Heart right ventricle (tissue), 16 donors: ENCODE measurements at regions not wholly inside any gene's neighbourhood (a gene's known extent, or its start where the extent isn't known, plus 50 kb on each side); places are given as distances from the start of the nearest gene placed in this dataset.

Source experiments
- ATAC-seq, 8 donors: fragments of 200-7000 bp; cut with Tn5 transposase; one replicate each; pipeline ENCODE4 v1.9.1; 2020; ENCODE audit warnings: mild to moderate bottlenecking in 8 of 8, moderate library complexity in 8 of 8, moderate number of reproducible peaks in 1 of 8
- DNase-seq, 2 donors: peaks; one replicate each; pipeline ENCODE4 v3.0.0-alpha.2; 2020
- H3K27ac ChIP-seq, 10 donors: fragments of 200-600 bp; sonication (generic) in 2 of 10; one replicate each; pipeline versions ENCODE4 v1.5.0 to v1.8.0; 2020 to 2022; ENCODE audit warnings: mild to moderate bottlenecking in 3 of 10
- H3K27me3 ChIP-seq, 7 donors: fragments of 200-600 bp; one replicate each; pipeline ENCODE4 v1.8.0; 2021 to 2022; ENCODE audit warnings: mild to moderate bottlenecking in 2 of 7
- H3K36me3 ChIP-seq, 9 donors: fragments of 200-600 bp; sonication (generic) in 1 of 9; one replicate each; pipeline versions ENCODE4 v1.5.0 to v1.8.0; 2020 to 2022; ENCODE audit warnings: mild to moderate bottlenecking in 2 of 9
- H3K4me1 ChIP-seq, 9 donors: fragments of 200-600 bp; sonication (generic) in 1 of 9; one replicate each; pipeline versions ENCODE4 v1.5.0 to v1.8.0; 2020 to 2022; ENCODE audit warnings: mild to moderate bottlenecking in 4 of 9
- H3K4me3 ChIP-seq, 10 donors: fragments of 200-600 bp; sonication (generic) in 2 of 10; one replicate each; pipeline versions ENCODE4 v1.5.0 to v1.8.0; 2020 to 2022; ENCODE audit warnings: mild to moderate bottlenecking in 7 of 10, moderate library complexity in 2 of 10
- H3K9me3 ChIP-seq, 11 donors: fragments of 200-600 bp in 10 of 11; sonication (generic) in 2 of 11; one replicate each; pipeline versions ENCODE4 v1.5.0 to v1.8.0; 2013 to 2022; ENCODE audit warnings: mild to moderate bottlenecking in 2 of 11, control low read depth in 1 of 11, moderate library complexity in 1 of 11
- WGBS, 2 donors: extraction: QIAGEN DNeasy Blood & Tissue Kit; methylation state at CpG; one replicate each; pipeline ENCODE4 v1.1.7; 2013; ENCODE audit warnings: inconsistent platforms in 1 of 2; 5-methylcytosine and 5-hydroxymethylcytosine counted together
- intact Hi-C, 10 donors: fragments of 100-400 bp; cut with DNase I; formaldehyde crosslinking; loops; one replicate each; pipeline versions ENCODE4 v1.11.1 to v1.14.2; 2022
- TF ChIP-seq, protein P1 (sequence below), 9 donors: fragments of 200-600 bp; sonication (generic) in 2 of 9; IDR thresholded peaks; one replicate each; pipeline versions ENCODE4 v1.5.0 to v1.8.0; 2021 to 2022; ENCODE audit warnings: antibody characterized with exemption in 9 of 9, mild to moderate bottlenecking in 5 of 9, moderate library complexity in 1 of 9
- donor health status: Arrhythmogenic right ventricular cardiomyopathy.
- donor health status: ischemic (EF 13 %, LVEDD 7.1; RV severe dilation, severe dysfunction).
- donor health status: healthy with polysubstance abuse.
- donor health status: DM: no; HTN: yes; CAD: no.
- donor health status: DM: no; HTN: no; CAD: no.
- donor health status: ischemic (EF 25% LVEDD 6.9; RV normal size, moderate dysfunction).
- donor health status: ischemic (EF 25% LVEDD 5.7; RV mildly dilated, moderate dysfunction).
- donor health status: healthy.
- donor health status: DM: yes; HTN: yes; CAD: no.
- donor health status: Ischemic cardiomyopathy.
- donor health status: ischemic (EF 35%, LVEDD 5.7; RV mildly dilated, moderate dysfunction).
- donor health status: nonischemic (EF 11% LVEDD 7.7; RV severe dilation, severe dysfunction).
- donor health status: DM: yes; HTN: yes; CAD: no.
- donor health status: PGD.
- donor health status: ischemic (EF 29% LVEDD 5.4; RV normal size, mild dysfunction).
- donor health status: nonischemic (EF 23%, LVEDD 6.1; RV moderate dilation, normal function).

DNA sequence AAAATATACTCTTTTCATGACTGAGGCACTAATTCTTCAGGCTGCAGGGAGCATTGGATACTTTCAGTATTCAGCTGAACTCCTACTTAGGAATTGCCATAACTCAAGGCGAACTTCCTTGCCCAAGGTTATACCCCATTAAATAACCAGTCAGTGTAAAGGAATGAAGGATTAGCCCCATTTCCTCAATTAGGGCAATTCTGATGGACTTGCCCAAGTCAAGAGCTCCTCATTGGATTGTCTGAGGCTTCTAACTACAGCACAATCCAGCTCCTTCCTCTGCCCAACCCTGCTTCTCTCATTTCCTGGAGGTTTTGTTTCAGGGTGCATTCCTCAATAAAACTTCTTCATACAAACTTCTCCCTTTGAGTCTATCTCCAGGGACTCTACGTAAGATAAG lies 329.2 kb downstream of the LIG4 start:
- TF ChIP-seq, protein P1, sequence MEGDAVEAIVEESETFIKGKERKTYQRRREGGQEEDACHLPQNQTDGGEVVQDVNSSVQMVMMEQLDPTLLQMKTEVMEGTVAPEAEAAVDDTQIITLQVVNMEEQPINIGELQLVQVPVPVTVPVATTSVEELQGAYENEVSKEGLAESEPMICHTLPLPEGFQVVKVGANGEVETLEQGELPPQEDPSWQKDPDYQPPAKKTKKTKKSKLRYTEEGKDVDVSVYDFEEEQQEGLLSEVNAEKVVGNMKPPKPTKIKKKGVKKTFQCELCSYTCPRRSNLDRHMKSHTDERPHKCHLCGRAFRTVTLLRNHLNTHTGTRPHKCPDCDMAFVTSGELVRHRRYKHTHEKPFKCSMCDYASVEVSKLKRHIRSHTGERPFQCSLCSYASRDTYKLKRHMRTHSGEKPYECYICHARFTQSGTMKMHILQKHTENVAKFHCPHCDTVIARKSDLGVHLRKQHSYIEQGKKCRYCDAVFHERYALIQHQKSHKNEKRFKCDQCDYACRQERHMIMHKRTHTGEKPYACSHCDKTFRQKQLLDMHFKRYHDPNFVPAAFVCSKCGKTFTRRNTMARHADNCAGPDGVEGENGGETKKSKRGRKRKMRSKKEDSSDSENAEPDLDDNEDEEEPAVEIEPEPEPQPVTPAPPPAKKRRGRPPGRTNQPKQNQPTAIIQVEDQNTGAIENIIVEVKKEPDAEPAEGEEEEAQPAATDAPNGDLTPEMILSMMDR (IDR thresholded peaks at IDR 0.05) = no peak

DNA sequence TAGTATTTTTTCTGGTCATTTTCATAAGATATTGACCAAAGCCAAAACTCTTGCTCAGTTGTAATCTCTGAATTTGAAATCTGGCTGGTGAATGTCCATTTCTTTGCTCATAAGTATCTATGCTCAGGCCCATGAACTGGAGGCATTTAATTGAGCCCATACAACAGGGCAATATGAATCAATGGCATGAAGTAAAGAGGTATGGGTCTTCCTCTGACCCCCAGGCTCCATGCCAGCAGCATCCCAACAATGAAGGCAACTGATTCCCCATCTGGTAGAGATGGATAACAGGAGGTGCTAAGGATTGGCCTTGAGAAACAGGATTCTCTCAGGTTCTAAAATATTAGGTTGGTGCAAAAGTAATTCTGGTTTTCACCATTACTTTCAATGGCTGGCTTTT lies 330.8 kb downstream of the LIG4 start:
- Histone ChIP-seq H3K4me1 (no peaks in the 10 kb centered on the region), H3K27me3 (no peaks in the 10 kb centered on the region), H3K27ac (no peak overlapping the region), H3K9me3 (peaks cover 0 to 27% (median 3%) of the 10 kb centered on the region in 11 donors), H3K4me3 (no peak overlapping the region), H3K36me3 (no peaks in the 10 kb centered on the region)
- ATAC-seq (no peak), DNase-seq (no peak)
- intact Hi-C loops = no loop called here
- TF ChIP-seq, protein P1 (IDR thresholded peaks at IDR 0.05) = no peak

More for the DNA sequence above, 329.2 kb downstream of the LIG4 start:
- no peaks in the 10 kb centered on the region for H3K4me1 ChIP-seq
- WGBS, 2 donors = 43 to 71% methylated on average over 2 of the region's 2 CpGs
- H3K27me3 ChIP-seq = no peaks in the 10 kb centered on the region
- H3K9me3 ChIP-seq = peaks cover 0 to 22% (median 0%) of the 10 kb centered on the region in 11 donors
- intact Hi-C loops = no loop called here
- H3K36me3 ChIP-seq = no peaks in the 10 kb centered on the region
- H3K4me3 ChIP-seq = no peak overlapping the region
- ATAC-seq (no peak), DNase-seq (no peak)
- no peak overlapping the region for H3K27ac ChIP-seq

DNA sequence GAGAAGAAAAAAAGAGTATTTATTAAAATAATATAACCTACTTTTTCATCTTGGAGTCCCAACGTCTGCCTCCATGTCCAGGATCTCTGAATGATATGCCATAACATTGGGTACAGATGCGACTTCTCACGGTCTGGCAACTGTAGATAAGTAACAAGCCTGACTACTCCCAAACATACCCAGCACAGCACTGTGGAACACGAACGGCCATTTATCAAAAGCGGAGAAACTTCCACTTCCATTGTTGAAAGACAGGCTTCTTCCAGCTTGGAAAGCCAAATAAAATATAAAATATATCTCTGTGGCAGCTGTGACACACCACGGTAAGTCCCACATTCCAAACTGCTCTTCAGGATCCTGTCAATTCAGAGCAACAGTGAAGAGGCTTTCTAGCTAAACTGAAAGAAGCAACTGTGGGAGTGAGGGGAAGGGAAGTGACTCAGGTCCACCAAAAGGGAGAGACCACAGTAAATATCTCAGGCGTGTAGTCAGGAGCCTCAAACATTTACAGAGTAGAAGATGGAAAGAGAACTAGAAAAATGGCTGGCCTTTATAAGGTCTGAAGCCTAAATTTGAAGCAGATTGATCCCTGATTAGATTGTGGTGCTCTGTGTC lies 331.7 kb downstream of the LIG4 start:
- WGBS, 2 donors = 54 to 58% methylated on average over 8 of the region's 8 CpGs
- Histone ChIP-seq H3K4me3 (no peak overlapping the region), H3K27me3 (no peaks in the 10 kb centered on the region), H3K36me3 (no peaks in the 10 kb centered on the region), H3K4me1 (no peaks in the 10 kb centered on the region), H3K27ac (no peak overlapping the region), H3K9me3 (peaks cover 0 to 21% (median 3%) of the 10 kb centered on the region in 11 donors)
- DNase-seq (no peak), ATAC-seq (no peak)
- TF ChIP-seq, protein P1 (IDR thresholded peaks at IDR 0.05) = no peak
- intact Hi-C loops = no loop called here

DNA sequence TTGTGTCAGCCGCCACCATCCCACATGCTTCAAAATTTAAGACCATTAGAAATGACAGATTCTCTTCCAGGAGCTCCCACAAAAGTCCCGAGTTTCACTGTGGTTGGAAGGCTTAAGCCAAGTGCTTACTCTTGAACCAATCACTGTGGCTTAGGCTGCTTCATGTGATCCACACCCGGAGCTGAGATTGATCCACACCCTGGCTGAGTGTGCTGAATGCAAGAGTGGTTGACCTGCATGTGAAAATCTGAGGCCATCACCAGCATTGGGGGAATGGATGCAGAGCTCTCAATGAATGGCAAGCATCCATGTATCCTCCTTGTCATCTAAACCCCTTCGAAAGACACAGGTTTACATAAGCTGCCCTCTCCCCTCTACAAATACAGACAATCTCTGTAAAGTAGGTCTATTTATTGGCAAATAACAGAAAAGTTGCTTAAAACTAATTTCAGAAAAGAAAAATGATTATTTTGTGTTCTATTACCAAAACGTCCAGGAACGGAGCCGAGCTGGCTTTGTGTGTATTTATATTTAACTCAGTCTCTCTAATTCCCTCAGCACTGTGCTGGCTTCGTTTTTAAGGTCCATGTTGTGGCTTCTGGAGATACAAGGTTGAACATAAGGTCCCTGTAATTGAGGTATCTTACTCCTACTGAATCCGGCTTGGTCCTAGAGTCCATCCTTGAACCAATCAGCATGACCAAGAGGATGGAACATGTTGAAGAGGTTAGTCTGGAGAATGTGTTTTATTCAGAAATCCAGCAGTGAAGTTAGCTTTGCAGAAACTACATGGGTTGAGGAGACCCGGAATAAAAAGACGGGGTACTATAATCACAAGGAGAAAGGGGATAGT lies 332.4 kb downstream of the LIG4 start:
- intact Hi-C loops = no loop called here
- TF ChIP-seq, protein P1 (IDR thresholded peaks at IDR 0.05) = no peak
- Histone ChIP-seq H3K4me1 (no peaks in the 10 kb centered on the region), H3K4me3 (no peak overlapping the region), H3K27ac (no peak overlapping the region), H3K36me3 (no peaks in the 10 kb centered on the region), H3K9me3 (peaks cover 0 to 13% (median 0%) of the 10 kb centered on the region in 11 donors), H3K27me3 (no peaks in the 10 kb centered on the region)
- DNase-seq (no peak), ATAC-seq (no peak)
- 77 to 78% methylated on average over 11 of the region's 11 CpGs for WGBS, 2 donors
